ENCODE measurements at regions not wholly inside any gene's neighbourhood (a gene's known extent, or its start where the extent isn't known, plus 50 kb on each side); places are given as distances from the start of the nearest gene placed in this dataset.

DNA sequence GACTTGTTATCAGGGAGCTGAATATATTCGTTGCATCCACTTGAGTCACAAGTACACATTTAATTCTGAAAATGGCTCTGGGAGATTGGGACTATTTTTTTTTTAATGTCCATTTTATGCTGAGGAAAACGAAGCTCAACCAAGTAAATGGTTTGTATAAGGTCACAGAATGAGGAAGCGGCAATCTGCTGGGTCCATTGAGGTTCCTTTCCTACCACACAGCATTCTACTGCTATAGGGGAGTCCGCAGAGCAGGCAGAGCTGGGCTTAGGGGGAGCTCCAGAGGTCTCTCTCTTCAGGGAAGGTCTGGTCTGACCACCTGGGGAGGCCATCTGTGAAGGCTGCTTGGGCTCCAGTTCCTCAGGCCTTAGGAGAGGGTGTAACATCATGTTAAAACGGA, 77.9 kb downstream of the MCFD2 start:
- Histone ChIP-seq H3K4me1 (no peaks in the 10 kb centered on the region), H3K9me3 (no peaks in the 10 kb centered on the region), H3K4me3 (no peak overlapping the region), H3K27ac (peak overlapping the region in 1 of 2 experiments; percentile 59; a peak in 3 of 6 replicates), H3K4me2 (no peak overlapping the region)
- ATAC-seq (no peak), FAIRE-seq (no peak), DNase-seq (ENCODE audit: low read depth in 1 of 2, low spot score in 1 of 2) (no peak)
- TF ChIP-seq, protein P1, sequence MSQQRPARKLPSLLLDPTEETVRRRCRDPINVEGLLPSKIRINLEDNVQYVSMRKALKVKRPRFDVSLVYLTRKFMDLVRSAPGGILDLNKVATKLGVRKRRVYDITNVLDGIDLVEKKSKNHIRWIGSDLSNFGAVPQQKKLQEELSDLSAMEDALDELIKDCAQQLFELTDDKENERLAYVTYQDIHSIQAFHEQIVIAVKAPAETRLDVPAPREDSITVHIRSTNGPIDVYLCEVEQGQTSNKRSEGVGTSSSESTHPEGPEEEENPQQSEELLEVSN (IDR thresholded peaks at IDR 0.05; ENCODE audit: borderline replicate concordance, low read depth), result no peak
- ChIA-PET POLR2A (no interaction called here), CTCF (interaction anchor here (0.9 to 2.7 kb wide), 7 partner anchors 10 to 188 kb away, joined by 3 to 8 read pairs (median 4); no protein-coding TSS in a partner anchor)
- 83% methylated on average over 5 of the region's 5 CpGs for WGBS (ENCODE audit: missing lambda C conversion rate)

DNA sequence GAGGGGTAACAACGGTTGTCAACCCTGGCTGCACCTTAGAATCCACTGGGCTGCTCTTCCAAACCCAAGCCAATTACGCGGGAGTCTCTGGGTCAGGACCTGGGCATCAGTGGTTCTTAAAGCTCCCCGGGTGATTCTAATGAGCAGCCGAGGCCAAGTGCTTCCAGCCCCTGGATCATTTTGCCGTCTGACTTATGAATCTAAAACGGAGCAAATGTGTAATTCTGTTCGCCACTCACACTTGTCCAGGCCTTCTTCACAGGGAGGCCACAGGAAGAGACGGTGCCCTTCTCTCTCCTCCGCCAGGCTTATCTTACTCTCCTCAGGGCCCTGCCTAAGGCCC, 78.5 kb downstream of the MCFD2 start:
- ATAC-seq (no peak), DNase-seq (ENCODE audit: low read depth in 1 of 2, low spot score in 1 of 2) (no peak), FAIRE-seq (no peak)
- TF ChIP-seq NR3C1 (IDR thresholded peaks at IDR 0.05) (no peak), ZNF302 (CRISPR knock-in tag; IDR thresholded peaks at IDR 0.05) (no peak), EHF (CRISPR knock-in tag; IDR thresholded peaks at IDR 0.05) (no peak), SREBF2 (IDR thresholded peaks at IDR 0.05) (no peak), NPAS2 (CRISPR knock-in tag; IDR thresholded peaks at IDR 0.05; ENCODE audit: borderline replicate concordance) (no peak), FOSL2 (IDR thresholded peaks at IDR 0.05) (no peak), FOSL2 (CRISPR knock-in tag; IDR thresholded peaks at IDR 0.05) (no peak), EP300 (IDR thresholded peaks at IDR 0.05) (no peak), RCOR1 (IDR thresholded peaks at IDR 0.05; ENCODE audit: low read depth, low read length) (no peak), KDM5A (IDR thresholded peaks at IDR 0.05) (no peak)
- ChIA-PET POLR2A (no interaction called here), CTCF (interaction anchor here (0.9 to 1.1 kb wide), 4 partner anchors 40 to 187 kb away, joined by 3 to 4 read pairs (median 4); no protein-coding TSS in a partner anchor)
- H3K4me1 ChIP-seq, result no peaks in the 10 kb centered on the region
- no peak overlapping the region for H3K4me3 ChIP-seq
- H3K4me2 ChIP-seq, result no peak overlapping the region
- peak overlapping the region; percentile 14 to 59; a peak in 4 of 6 replicates for H3K27ac ChIP-seq
- H3K9me3 ChIP-seq, result no peaks in the 10 kb centered on the region
- WGBS (ENCODE audit: missing lambda C conversion rate), result 88% methylated on average over 10 of the region's 10 CpGs

DNA sequence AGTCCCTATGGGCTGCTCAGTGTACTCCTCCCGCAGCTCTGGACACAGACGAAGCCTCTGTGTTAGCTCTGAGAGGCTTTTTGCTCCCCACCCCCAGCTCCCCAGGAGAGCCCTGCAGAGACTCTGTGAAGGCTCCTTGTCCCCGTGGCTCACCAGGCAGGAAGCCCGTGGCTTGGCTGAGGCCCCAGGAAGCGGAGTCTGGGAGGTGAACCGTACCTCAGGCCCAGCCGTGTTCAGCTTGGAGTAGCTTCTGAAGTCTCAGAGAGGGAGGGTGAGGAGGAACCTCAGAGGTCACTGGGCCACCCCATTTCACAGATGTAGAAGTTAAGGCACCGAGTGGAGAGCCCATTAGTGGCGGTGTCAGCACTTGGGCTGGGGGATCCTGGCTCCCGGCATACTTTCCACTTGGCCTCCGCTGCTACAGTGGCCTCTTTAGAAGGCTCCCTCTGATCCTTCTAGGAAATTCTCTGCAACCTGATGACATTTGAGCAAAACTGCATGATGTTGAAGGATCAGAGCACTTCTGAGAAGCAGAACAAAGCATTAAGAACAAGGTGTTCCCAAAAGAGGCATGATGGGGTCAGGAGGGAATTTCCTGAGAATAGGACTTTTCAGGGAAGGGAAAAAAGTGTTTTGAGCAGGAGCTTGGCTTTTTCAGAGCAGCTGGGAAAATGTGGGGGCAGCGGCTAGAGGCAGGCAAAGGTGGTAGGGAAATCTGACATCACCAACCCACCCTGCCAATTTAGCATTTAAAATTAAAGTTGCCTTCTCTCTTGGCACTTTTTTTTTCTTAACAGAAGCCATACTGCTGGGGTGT, 79.1 kb downstream of the MCFD2 start:
- no peak for DNase-seq (ENCODE audit: low read depth in 1 of 2, low spot score in 1 of 2)
- ChIA-PET POLR2A (no interaction called here), CTCF (interaction anchor here (1.0 to 1.1 kb wide), 2 partner anchors 22 to 40 kb away, joined by 3 read pairs; no protein-coding TSS in a partner anchor)
- 82% methylated on average over 12 of the region's 12 CpGs for WGBS (ENCODE audit: missing lambda C conversion rate)
- no peak overlapping the region for H3K4me2 ChIP-seq
- no peak for FAIRE-seq
- H3K4me1 ChIP-seq, result 0 out of 3 replicates have a peak, but pooled peaks cover 2% of the 10 kb centered on the region
- no peak; a peak in 1 of 6 replicates for ATAC-seq
- TF ChIP-seq CEBPB (IDR thresholded peaks at IDR 0.05) (no peak), TFCP2L1 (CRISPR knock-in tag; IDR thresholded peaks at IDR 0.05) (no peak), KDM5A (IDR thresholded peaks at IDR 0.05) (no peak), TP53 (CRISPR knock-in tag; IDR thresholded peaks at IDR 0.05) (no peak), GATA3 (IDR thresholded peaks at IDR 0.05; ENCODE audit: borderline replicate concordance) (no peak), FOXS1 (CRISPR knock-in tag; IDR thresholded peaks at IDR 0.05) (no peak), PHF8 (IDR thresholded peaks at IDR 0.05; ENCODE audit: borderline replicate concordance, low read depth) (no peak), NPAS2 (CRISPR knock-in tag; IDR thresholded peaks at IDR 0.05; ENCODE audit: borderline replicate concordance) (no peak), RFX5 (IDR thresholded peaks at IDR 0.05) (no peak)
- H3K9me3 ChIP-seq, result no peaks in the 10 kb centered on the region
- H3K27ac ChIP-seq, result peak overlapping the region; percentile 14 to 59; a peak in 4 of 6 replicates
- no peak overlapping the region for H3K4me3 ChIP-seq

DNA sequence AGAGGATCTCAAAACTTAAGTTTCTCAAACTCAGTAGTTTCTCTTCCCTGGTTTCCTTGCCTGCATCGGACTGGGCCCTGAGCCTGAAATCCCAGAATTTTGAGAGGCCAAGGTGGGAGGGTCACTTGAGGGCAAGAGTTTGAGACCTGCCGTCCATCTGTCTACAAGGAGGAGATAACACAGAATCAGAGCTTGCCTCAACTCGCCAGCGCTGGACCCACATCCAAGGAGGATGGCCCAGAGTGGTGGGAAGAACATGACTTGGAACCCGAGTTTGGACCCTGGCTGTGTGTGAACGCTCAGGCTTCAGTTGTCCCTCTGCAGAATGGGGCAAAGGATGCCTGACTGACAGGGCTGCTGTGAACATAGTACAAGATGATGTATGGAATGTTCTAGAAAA, 80.1 kb downstream of the MCFD2 start:
- no peak for DNase-seq (ENCODE audit: low read depth in 1 of 2, low spot score in 1 of 2)
- TF ChIP-seq POLR2A (IDR thresholded peaks at IDR 0.05; ENCODE audit: low read length) (no peak), GATA3 (IDR thresholded peaks at IDR 0.05; ENCODE audit: borderline replicate concordance) (no peak), KDM1A (IDR thresholded peaks at IDR 0.05; ENCODE audit: low read depth) (no peak), KDM5A (IDR thresholded peaks at IDR 0.05) (no peak), HOXA7 (CRISPR knock-in tag; IDR thresholded peaks at IDR 0.05) (no peak), EHMT2 (IDR thresholded peaks at IDR 0.05; ENCODE audit: low read depth) (no peak), NPAS2 (CRISPR knock-in tag; IDR thresholded peaks at IDR 0.05; ENCODE audit: borderline replicate concordance) (no peak), MYC (IDR thresholded peaks at IDR 0.05; ENCODE audit: borderline replicate concordance, low read length) (no peak), ESRRA (IDR thresholded peaks at IDR 0.05; ENCODE audit: borderline replicate concordance, low read length) (no peak)
- TF ChIP-seq, protein P2, sequence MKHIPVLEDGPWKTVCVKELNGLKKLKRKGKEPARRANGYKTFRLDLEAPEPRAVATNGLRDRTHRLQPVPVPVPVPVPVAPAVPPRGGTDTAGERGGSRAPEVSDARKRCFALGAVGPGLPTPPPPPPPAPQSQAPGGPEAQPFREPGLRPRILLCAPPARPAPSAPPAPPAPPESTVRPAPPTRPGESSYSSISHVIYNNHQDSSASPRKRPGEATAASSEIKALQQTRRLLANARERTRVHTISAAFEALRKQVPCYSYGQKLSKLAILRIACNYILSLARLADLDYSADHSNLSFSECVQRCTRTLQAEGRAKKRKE (CRISPR knock-in tag; IDR thresholded peaks at IDR 0.05; ENCODE audit: low read depth), result no peak
- 0 out of 3 replicates have a peak, but pooled peaks cover 6% of the 10 kb centered on the region for H3K4me1 ChIP-seq
- no peaks in the 10 kb centered on the region for H3K9me3 ChIP-seq
- no peak for FAIRE-seq
- H3K4me3 ChIP-seq, result no peak overlapping the region
- ChIA-PET POLR2A (no interaction called here), CTCF (interaction anchor here (0.5 kb wide), 1 partner anchor 169 kb away, joined by 3 read pairs; no protein-coding TSS in a partner anchor)
- ATAC-seq, result no peak
- WGBS (ENCODE audit: missing lambda C conversion rate), result 91% methylated on average over 6 of the region's 6 CpGs
- no peak overlapping the region for H3K4me2 ChIP-seq
- H3K27ac ChIP-seq, result peak overlapping the region in 1 of 2 experiments; percentile 5; a peak in 1 of 6 replicates

Measured in A549 (cell line).